NCI-H2171 treated with DMSO at 0.1 percent for 48 hours (cell line): ENCODE measurements at regions not wholly inside any gene's neighbourhood (a gene's known extent, or its start where the extent isn't known, plus 50 kb on each side); places are given as distances from the start of the nearest gene placed in this dataset.

Experiments
- DNase-seq: peaks from one replicate; lab custom pipeline; 2025; lab: John Stamatoyannopoulos, UW

DNA sequence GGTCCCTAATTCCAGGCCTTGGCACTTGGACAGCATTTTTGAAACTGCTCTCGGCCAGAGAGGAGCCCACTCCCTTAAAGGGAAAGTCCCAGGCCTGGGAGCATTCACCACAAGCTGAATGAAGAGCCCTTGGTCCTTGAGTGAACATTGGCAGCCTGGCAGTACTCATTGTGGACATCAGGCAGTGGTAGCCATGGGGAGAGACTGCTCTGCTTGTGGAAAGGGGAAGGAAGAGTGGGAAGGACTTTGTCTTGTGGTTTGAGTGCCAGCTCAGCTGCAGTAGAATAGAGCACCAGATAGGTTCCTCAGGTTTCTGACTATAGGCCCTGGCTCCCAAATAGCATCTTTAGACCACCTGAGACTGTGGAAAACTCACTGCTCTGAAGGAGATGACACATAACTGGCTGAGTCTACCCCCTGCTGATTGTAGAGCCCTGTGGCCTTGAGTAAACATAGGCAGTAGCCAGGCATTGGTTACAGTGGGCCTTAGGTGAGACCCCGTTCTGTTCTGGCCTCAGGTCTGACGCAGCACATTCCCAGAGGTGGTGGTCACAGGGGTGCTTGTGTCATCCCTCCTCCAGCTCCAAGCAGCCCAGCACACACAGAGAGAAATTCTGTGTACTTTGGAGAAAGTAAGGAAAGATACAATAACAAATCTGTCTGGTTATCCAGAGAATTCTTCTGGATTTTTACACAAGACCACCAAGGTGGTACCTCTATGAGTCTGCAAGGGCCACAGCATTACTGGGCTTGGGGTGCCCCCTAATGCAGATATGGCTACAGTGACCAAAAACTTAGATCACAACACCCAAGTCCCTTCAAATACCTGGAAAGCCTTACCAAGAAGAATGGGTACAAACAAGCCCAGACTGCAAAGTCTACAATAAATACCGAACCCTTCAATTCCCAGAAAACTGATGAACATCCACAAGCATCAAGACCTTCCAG, 153.8 kb downstream of the GNAI1 start:
- DNase-seq = no peak

DNA sequence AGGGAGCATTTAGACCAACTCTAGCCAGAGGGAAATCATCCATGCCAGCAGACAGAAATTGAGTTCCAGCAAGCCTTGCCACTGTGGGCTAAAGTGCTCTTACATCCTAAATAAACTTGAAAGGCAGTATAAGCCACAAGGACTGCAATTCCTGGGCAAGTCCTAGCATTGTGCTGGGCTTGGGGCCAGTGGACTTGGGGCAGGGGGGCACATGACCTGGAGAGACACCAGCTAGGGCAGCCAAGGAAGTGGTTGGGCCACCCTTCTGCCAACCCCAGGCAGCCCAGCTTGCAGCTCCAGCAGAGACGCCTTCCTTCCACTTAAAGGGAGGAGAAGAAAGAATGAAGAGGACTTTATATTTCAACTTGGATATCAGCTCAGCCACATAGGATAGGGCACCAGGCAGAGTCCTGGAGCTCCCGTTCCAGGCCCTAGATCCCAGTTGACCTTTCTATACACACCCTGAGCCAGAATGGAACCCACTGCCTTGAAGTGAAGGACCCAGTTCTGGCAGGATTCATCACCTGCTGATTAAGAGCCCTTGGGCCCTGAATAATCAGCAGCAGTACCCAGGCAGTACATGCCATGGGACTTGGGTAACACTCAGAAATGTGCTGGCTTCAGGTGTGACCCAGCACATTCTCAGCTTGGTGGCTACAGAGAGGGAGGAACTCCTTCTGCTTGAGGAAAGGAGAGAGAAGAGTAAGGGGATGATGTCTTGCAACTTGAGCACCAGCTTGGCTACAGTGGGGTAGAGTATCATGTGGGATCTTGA, 153.0 kb downstream of the GNAI1 start:
- DNase-seq = no peak

DNA sequence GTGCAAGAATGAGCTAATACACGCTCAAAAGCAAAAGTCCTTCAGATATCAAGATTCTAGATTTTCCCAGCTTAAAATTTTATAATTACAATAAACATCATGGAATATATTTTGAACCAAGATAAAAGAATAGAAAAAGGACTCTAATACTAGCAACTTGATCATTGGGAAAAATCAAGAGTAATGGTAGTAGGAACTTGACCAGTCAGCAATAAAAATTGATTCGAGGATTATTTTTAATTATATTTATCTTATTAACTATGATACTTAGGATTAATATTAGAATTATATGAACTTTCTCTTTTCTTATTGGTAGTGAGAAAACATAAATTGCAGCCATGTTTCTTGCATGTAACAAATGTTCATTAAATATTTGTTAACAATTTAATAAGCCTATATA, 152.0 kb downstream of the GNAI1 start:
- no peak for DNase-seq

DNA sequence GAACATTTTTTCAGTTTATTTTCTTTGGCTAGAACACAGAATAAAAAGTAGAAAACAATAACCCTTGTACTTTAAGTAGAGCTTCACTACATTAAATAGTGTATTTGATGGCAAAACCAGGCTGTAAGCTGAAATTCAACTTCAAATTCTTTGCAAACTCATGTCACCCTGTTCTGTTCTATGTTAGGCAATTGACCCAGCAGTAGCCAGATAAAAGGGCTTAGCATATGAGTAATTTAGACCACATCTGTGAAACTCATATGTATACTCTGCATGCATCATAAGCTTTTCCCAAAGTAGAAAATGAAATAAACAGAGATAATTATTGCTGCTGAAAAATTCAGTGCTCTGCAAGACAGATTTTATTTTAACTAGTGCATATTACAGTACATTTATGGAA, 150.2 kb downstream of the GNAI1 start:
- no peak for DNase-seq

DNA sequence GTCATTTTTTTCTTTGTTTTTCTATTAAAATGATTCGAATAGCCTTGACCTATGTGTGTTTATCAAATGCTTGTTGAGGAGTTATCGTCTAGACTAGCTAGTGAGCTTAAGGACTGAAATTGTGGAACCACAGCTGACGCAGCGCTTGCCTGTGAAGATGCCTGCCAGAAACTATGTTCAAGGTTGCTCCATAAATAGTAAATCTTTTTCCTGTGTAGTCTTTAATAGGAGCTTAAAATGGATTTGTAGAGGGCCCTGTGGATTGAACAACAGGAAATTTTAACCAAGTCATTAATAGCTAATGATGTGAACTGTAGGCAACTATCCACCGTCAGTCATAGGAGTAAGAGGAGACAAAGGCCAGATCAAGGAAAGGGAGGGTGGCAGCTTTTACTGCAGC, 145.1 kb downstream of the GNAI1 start:
- DNase-seq = no peak

DNA sequence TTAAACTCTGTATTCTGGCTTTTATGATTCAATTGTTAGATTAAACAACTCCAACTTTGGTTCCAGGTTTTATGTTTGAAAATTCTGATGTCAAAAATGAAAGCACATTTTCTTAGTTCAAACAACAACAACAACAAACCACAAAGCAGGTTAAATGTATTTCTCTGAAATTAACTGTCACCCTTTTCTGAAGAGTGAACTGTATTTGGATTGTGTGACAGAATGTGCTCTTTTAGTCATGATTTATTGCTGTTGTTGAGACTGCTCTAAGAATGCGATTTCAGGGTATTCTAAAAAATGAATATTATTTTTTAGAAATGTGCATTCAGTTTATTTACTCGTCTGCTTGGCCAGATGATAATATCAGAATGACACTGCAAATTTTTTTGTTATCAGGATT, 144.1 kb downstream of the GNAI1 start:
- no peak for DNase-seq

DNA sequence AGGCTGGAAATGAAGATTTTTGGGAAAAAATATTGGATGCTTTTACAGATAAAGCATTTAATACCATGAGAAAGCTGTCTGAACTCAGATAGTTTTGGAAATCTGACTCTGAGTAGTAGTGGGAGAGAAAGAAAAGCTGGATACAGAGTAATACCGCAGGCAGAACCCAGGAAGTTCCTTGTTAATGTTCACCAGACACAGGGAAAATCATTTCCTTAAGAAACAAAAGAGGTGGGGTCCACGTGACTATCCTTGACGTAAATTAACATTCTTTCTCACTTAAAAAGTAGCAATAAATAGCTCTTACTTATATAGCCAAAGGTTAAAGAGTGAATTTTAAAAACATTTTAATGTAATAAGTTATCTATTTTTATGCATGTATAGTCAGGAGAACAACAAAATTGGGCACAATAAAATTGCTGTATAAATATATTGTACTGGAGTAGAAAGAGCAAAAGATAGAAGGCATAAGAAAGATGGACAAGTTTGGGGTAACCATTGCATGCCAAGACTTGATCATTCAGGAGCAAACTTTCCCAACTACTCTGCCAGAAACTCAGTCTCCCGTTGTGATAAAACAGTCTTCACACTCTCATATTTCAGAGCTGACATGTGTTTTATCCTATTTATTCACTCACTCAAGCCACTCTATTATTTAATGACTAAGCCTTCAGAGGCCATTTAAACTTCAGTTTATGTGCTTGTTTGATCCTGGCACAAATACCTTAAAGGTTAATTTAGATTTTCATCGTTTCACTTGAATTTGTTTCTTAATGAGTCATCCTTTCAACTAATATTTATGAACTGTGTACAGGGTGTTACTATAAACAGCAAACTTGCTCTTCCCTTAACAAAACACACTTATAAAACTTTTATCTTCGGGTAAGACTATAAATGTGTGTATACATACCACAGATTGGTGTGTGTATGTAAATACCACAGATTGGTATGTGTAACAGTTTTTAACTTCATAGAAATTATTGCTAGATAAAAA, 143.1 kb downstream of the GNAI1 start:
- peak; percentile 45 for DNase-seq
